MV-4-11 (cell line): ENCODE measurements at regions not wholly inside any gene's neighbourhood (a gene's known extent, or its start where the extent isn't known, plus 50 kb on each side); places are given as distances from the start of the nearest gene placed in this dataset.

Experiments used
- DNase-seq: peaks from one replicate; lab custom pipeline; 2025; lab: John Stamatoyannopoulos, UW

DNA sequence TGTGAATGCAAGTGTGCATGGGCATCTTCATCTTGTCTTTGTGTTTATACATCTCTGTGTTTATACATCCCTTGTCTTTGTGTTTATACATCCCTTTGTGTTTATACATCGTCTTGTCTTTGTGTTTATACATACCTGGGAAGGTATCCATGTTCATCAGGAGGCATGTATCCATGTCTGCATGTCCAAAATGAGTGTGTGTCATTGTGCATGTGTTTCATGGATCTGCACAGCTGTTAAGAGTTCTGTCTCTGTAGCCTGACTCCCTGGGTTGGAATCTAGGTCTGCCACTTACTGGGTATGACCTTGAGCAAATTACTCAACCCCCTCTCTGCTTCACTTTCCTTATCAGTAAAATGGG is 50.1 kb upstream of the SIRPA start:
- DNase-seq, result peak; percentile 17

DNA sequence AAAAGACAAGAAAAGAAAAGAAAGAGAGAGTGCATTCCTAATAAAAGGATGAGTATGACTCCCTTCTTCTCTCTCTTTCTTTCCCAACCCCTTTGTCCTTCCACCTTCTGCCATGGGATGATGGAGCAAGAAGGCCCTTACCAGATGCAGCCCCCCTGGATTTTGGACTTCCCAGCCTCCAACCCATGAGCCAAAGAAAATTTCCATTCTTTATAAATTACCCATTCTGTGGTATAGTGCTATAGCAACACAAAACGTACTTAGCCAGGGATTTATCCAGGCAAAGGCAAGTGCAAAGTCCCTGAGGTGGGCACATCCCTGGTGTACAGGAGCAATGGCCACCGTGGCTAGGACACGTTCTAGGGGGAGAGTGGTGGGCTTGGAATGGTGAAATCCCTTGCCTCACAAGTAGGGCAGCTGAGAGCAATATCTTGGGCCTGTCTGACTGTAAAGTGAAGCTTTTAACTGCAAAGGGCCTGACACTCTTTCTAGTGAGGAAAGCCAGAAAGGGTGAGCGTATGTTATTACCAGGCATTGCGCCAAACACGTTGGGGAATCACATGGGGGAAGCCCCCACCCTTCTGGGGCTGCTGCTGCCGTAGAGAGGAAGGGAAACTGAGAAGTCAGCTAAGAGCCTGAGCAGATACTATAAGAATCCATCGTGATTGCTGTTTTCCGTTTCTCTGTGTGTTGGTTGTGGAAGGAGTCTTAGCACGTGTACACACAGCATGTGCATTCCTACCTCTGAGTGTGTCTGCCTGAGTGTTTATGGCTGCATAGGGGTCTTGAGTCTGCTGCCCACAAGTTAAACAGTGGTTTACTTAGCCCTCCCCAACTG is 50.7 kb upstream of the SIRPA start:
- DNase-seq, result peak; percentile 95

DNA sequence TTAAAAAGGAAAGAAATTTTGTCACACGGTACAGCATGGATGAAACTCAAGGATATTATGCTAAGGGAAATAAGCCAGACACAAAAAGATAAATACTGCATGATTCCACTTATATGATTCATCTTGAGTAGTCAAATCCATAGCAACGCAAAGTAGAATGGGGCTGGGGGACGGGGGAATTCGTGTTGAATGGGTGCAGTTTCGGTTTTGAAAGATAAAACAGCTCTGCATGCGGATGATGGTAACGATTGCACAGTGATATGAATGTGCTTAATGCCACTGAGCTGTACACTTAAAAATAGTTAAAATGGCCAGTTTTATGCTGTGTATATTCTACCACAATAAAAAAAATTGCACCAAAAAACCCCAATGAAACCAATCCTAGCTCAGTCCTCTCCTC is 52.9 kb upstream of the SIRPA start:
- no peak for DNase-seq

DNA sequence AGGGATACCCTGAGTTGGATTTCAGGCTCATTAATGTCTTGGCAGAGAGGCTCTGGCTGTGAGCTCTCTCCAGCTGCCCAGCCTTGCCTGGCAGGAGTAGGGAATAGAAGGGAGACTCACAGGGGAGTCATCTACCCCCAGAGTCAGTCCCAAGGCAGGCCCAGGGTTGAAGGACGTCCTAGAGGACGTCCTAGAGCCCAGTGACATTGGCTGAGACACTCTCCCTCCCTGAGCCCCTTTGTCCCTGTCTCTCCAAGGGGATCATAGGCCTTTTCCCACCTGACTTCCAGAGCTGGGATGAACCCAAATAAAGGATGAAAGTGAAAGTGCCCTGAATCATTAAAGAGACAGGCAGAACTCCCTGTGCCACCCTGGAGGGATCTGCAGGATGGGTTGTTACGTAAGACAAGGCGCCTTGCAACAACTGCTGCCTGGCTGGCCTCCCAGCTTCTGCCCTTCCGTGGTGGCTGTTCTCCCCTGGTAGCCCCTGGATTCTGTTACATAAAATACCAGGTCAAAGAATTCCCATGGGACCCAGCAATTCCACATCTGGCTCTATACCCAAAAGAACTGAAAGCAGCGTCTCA is 53.6 kb upstream of the SIRPA start:
- DNase-seq, result peak; percentile 72

DNA sequence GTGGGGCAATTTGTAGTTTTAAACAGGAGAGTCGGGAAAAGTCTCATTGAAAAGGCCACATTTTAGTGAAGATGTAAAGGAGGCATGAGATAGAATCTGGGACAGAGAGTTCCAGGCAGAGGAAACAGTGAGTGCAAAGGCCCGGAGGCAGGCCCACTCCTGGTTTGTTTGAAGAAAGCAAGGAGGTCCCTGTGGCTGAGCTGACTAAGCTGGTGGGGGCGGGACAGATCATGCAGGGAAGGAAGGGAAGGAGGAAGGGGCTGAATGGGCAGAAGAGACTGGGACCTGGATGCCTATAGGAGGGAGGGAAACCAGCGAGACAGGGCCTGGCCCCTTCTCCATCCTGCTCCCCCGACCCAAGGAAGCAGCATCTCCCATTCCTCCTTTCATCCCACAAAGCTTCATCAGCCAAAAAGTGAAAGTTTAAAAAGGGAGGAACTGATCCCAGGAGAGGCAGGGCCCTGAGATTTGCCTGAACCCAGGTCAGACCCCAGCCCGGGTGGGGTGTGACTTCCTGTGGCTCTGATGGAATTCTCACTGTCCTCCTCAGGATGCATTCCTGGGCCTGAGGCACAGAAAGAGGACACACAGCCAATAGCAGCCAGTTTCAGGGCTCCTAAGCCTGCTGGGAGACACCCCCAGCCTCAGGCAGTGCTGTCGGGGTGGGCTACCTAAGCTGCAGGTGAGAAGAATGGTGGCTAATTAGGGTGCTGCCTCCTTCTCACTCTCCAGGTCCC is 54.2 kb upstream of the SIRPA start:
- no peak for DNase-seq

DNA sequence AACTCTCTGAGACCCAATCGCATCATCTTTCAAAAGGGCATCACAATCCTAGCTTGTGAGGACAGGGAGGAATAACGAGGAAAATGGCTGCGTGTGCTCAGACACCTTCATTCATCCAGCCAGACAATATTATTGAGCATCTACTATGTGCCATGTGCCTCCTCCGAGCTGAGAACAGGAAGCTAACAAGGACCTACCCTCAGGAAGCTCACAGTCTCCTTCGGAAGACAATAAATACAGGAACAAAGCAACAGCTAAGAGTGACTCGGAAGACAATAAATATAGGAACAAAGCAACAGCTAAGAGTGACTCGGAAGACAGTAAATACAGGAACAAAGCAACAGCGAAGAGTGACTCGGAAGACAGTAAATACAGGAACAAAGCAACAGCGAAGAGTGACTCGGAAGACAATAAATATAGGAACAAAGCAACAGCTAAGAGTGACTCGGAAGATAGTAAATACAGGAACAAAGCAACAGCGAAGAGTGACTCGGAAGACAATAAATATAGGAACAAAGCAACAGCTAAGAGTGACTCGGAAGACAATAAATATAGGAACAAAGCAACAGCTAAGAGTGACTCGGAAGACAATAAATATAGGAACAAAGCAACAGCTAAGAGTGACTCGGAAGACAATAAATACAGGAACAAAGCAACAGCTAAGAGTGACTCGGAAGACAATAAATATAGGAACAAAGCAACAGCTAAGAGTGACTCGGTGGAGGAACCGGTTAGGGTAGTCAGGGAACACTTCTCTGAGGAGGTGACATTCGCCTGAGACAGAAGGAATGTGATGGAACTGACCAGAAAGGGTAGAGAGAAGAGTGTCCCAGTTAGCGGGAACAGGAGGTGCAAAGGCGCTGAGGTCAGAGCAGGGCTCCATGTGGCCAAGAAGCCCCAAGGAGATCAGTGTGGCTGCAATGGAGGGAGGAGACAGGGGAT is 55.6 kb upstream of the SIRPA start:
- peak; percentile 59 for DNase-seq

DNA sequence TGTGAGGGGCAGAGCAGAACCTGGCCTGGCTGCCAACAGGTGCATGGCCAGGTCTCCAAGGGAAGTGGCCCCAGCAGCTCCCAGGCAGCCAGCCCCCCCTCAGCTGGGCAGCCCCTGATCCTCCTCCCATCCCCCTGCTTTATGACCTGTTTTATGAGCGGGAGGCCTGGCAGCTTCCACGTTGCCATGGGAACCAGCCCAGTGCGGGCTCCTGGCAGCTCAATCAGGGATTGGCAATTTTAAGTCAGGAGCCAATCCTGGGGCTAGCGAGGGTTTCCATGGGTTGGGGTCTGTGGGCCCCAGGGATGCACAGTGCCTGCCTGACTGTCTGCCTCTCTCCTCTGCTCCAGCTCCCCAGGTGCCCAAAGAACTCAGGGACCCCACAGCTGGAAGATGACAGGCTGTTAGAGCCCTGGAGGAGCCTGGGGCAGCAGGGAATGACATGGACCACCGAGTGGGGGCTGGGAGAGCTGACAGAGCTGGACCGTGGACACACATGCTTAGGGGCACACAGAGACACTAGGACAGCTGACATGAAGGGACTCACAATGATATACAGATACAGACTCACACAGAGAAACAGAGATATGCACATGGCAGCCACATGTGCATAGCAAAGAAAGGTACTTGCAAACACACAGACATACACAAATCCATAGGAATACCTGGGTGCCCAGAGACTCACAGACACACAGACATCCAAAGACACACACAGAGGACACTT is 56.5 kb upstream of the SIRPA start:
- DNase-seq, result no peak

DNA sequence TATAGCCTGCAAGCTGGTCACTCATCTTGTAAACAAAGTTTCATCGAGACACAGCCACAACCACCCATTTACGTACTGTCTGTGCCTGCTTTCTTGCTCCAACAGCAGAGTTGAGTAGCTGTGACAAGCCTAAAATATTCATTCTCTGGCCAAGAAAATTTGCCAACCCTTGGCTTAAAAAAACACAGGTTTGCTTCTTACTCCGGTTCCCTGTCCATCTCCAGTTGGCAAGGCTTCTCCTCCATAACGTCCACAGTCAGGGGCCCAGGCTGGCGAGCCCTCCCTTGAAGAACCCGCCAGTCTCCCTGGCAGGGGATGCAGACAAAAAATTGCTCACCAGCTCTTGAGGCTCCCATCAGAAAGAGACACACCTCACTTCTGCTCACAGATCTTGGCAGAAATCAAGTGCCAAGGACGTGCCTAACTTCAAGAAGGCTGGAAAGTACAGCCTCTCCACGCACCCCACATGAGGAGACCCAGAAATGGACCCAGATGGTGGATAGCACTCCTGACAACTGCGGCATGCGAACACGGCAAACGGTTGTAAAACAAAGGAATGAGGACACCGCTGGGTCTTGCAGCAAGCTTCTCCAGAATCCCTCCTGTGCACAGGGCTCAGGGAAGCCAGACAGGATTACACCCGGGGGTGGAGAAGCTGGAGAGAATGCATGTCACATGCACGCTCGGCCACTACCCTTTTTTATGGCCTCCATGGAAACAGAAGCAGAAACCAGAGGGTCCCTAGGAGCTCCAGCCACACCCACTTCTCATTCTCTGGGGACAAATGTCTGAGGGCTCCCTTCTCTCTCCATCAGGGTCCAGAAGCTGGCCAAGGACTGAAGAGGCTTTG is 59.8 kb upstream of the SIRPA start:
- DNase-seq, result no peak

DNA sequence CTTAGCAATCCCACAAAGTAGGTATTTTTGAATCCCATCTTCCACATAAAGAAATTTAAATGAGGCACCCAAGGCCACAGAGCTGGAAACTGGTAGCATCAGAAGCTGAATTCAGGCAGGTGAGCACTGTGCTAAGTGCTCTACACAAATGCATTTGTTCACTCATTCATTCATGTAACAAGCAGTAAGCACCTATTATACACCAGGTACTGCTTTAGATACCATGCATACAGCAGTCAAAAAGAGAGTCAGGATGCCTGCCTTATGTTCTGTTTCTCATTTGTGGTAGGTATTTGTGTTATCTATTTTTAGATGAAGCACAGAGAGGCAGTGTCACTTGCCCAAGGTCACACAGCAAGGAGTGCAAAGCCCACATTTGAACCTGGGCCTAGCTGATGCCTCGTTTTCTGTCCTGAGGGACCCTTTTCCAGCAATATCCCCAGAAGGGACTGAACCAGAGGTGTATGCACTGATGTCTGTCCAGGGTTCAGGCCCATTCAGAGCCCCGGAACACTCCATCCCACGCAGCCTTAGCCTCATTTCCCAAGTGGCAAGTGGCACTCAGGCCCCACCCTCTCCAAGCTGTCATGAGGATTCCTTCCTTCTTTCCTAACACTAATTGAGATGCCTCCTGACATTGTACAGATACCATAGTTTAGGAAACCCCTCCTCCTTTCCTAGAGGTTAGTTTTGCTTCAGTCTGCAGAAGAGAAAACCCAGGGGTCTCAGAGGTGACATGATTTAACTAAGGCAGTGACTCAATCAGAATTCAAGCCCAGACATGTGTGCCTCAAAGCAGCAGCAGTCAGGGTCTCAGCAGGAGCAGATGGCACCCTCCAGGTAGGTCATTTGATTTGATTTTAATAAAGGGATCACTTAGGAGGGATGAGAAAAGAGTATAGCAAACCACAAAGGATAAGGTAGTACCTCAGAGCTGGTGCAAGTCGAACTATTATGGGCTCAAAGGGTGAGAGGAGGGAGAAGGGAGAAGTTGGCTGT is 61.2 kb upstream of the SIRPA start:
- DNase-seq, result no peak

DNA sequence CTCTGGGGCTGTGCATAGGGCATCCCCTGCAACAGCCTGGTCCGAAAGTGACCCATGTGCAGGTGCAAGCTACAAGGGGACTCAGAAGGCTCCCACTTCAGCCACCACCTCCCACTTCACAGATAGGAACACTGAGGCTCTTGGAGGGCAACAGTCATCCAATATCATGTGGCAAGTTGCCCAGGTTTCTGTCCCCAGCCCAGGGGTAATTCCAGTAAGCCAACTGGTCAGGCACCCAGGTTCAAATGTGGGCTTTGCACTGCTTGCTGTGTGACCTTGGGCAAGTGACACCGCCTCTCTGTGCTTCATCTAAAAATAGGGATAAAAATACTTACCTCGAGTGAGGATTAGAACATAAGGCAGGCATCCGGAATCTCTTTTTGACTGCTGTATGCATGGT is 62.0 kb upstream of the SIRPA start:
- DNase-seq, result no peak

DNA sequence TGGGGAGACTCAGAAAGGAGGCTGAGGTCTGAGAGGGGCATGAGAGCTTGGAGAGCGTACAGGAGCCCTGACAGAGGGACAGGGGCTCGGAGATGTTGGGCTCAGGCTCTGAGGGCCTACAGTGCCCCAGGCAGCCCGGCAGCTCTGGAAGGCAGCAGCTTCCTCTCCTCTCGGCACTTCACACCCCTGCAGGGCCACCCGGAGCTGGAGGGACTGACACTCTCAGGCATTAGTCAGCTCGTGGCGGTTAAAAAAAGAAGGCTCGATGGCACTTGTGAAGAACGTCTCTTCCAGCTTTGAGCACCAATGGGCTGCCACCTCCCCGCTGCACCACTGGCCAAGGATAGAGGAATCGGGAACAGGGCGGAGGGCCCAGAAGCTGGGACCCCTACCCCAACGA is 62.6 kb upstream of the SIRPA start:
- DNase-seq, result peak; percentile 68

DNA sequence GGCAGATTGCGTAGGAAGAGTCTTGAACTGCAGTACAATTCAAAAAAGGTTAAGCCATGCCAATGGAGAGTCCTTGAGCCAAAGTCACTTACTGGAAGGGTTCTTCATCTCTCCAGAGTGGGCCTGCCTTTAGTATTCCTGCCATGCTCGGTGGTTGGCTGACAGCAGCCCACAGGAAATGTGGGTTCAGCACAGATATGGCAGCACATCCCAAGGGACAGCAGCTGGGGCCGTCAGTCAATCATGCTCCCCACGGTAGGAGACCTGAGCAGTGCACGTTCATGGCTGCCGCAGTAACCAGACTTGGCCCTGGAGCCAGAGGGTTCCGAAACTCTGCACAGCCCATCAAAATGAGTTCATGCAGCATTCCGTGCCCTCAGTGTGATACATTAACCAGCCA is 63.6 kb upstream of the SIRPA start:
- no peak for DNase-seq

DNA sequence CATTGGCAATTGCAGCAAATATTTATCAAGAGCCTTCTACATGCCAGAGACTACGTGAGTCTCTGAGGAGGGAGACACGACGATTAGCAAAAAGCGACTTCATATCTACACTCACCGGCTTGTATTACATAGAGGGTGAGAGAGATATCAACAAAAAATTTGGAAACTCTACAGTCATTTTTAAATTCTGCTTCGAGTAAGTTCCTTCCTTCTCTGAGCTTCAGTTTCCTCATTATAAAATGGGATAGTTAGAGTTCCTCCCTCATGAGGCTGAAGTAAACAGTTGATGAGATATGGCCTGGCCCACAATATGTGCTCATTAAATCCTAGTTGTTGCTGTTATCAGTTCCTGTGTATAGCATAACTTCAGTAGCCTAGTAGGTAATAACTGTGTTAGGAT is 64.1 kb upstream of the SIRPA start:
- peak; percentile 47 for DNase-seq

DNA sequence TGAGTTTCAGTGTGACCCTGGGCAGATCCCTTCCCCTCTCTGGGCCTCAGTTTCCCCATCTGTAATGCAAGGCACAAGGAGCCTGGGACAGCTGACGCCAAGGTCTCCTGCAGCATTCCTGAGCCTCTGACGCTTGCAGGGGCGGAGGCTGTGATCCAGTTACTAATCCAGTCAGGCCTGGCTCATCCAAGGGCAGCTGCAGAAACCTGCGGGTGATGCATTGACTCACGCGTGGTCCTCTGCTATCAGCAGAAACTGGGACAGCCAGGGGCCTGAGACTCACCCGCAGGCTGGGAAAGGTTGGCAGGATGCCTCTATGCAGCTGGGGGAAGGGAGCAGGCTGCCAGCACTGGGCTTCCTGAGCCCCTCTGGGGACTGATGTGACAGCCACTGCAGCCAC is 65.0 kb upstream of the SIRPA start:
- no peak for DNase-seq

DNA sequence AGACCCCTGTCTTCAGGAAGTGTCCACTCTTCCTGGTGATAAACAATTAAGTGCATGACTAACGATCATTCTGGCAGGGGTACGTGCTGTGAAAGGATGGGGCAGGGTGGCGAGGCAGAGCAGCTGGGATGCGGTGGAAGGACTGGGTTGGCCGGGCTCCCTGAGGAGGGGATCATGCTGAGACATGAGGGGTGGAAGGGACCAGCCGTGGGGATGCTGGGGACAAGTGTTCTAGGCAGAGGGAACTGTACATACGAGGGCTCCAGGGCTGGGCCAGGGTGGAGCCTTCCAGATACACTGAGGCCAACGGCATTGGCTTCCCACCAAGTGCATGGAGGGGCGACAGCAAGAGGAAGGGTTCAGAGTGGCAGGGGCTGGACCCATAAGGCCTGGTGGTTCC is 65.7 kb upstream of the SIRPA start:
- no peak for DNase-seq

DNA sequence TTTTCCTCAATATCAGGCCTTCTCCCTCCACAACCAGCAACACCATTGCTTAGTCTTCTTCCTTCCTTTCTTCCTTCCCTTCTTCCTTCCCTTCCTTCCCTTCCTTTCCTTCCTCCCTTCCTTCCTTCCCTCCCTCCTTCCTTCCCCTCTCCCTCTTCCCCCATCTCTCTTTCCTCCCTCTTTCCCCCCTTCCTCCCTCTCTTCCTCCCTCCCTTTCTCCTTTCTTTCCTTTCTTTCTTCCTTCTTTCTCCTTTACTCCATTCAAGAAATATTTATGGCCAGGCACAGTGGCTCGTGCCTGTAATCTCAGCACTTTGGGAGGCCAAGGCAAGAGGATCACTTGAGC is 66.4 kb upstream of the SIRPA start:
- no peak for DNase-seq

DNA sequence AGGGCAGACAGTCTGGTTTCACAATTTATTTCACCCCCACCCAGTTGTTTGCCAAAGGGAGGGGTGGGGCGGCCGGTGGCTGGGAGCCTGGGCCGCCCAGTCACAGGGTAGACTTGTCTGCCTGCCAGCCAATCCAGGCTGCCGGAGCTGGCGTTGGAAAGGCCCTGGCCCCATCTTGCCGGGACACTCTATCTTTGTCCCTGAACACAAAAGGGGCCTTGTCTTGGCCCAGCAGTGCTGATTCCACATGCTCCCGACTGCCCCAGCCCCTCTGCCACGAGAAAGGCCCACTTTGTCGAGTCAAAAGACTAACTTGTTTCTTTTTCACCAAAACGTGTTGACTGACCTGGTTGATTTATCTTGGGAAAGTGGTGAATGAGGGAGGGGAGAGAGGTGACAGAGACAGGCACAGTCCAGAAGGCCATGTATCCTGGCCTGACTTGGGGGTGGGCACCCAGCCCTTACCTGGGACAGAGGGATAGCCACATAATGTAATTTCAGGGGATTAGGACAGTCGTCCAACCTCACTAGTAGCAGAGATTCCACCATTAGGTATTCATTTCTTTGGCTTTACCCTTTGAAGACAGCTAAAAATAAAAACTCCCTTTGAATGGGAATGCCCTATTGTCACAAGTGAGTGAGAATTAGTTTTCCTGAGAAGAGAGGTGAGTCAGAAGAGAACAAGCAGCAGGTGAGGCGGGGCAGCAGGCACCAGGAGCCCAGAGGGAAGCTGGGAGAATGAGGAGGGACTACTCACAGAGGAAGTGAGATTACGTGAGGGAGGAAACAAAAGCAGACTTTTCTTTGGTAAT is 67.0 kb upstream of the SIRPA start:
- DNase-seq, result peak; percentile 62

DNA sequence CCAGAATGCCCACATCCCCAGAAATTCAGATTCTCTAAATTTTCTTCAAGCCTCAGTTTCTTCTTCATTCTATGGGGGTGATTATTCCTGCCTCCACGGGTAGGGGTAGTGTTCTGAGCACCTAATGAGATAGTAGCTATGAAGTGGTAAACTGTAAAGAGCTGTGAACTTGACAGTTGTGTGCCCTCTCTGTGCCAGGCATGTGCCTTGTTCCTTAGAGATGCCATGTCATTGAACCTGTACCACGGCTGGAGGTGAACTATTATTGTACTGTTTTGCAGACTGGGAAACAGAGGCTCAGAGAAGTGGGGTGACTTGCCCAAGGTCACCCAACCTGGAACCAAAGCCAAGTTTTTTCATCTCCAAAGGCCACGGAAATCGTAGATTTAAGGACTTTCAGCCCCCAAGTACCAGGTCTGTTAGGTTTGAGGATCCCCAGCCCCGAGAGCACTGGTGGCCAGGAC is 67.7 kb upstream of the SIRPA start:
- no peak for DNase-seq
